ENCODE measurements at regions not wholly inside any gene's neighbourhood (a gene's known extent, or its start where the extent isn't known, plus 50 kb on each side); places are given as distances from the start of the nearest gene placed in this dataset.

DNA sequence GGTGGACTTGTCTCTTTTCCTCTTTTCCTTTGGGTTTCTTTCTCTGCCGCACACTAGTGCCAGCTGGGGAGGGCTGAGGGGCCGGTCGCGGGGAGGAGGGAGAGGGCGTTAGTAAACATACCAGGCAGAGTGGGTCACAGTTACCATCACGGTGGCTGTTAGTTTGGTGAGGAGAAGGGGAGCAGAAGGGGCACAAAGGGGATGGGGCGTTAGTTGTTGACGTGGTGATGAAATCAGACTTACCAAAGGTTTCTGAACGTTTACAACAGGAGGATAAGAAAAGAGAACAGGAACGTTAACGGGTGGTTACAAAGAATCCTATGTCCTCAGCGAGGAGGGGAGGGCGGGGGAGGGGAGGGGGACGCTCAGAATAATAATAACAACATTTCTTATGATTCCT, 77.9 kb downstream of the PTPRS start:
- TF ChIP-seq, protein P1, sequence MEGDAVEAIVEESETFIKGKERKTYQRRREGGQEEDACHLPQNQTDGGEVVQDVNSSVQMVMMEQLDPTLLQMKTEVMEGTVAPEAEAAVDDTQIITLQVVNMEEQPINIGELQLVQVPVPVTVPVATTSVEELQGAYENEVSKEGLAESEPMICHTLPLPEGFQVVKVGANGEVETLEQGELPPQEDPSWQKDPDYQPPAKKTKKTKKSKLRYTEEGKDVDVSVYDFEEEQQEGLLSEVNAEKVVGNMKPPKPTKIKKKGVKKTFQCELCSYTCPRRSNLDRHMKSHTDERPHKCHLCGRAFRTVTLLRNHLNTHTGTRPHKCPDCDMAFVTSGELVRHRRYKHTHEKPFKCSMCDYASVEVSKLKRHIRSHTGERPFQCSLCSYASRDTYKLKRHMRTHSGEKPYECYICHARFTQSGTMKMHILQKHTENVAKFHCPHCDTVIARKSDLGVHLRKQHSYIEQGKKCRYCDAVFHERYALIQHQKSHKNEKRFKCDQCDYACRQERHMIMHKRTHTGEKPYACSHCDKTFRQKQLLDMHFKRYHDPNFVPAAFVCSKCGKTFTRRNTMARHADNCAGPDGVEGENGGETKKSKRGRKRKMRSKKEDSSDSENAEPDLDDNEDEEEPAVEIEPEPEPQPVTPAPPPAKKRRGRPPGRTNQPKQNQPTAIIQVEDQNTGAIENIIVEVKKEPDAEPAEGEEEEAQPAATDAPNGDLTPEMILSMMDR (IDR thresholded peaks at IDR 0.05; ENCODE audit: insufficient read depth, low read length) = no peak
- no peak for TF ChIP-seq POLR2AphosphoS5 (IDR thresholded peaks at IDR 0.05; ENCODE audit: low read depth)
